GM12872 (cell line): ENCODE measurements at regions not wholly inside any gene's neighbourhood (a gene's known extent, or its start where the extent isn't known, plus 50 kb on each side); places are given as distances from the start of the nearest gene placed in this dataset.

Source experiments
- CTCF ChIP-seq: IDR thresholded peaks from 3 replicates; pipeline ENCODE4 v1.5.1; 2011; ENCODE audit warnings: low read depth, mild to moderate bottlenecking, low read length, moderate library complexity; ENCODE audit not compliant: insufficient read depth

GRCh38 chr17:72056727-72057290, 64.0 kb upstream of the SOX9 start:
- TF ChIP-seq CTCF = no peak

GRCh38 chr17:72060084-72060483, 60.7 kb upstream of the SOX9 start:
- TF ChIP-seq CTCF = no peak

- no peak for TF ChIP-seq CTCF
Observed at GRCh38 chr17:72063262-72063661, 57.6 kb upstream of the SOX9 start.

GRCh38 chr17:72063756-72064450, 56.9 kb upstream of the SOX9 start:
- no peak for TF ChIP-seq CTCF

- TF ChIP-seq CTCF = no peak
Observed at GRCh38 chr17:72064606-72065193, 56.1 kb upstream of the SOX9 start.

- TF ChIP-seq CTCF = no peak
Observed at GRCh38 chr17:72065556-72065955, 55.3 kb upstream of the SOX9 start.

- no peak for TF ChIP-seq CTCF
Observed at GRCh38 chr17:72068643-72069042, 52.2 kb upstream of the SOX9 start.
